ENCODE measurements at regions not wholly inside any gene's neighbourhood (a gene's known extent, or its start where the extent isn't known, plus 50 kb on each side); places are given as distances from the start of the nearest gene placed in this dataset.

DNA sequence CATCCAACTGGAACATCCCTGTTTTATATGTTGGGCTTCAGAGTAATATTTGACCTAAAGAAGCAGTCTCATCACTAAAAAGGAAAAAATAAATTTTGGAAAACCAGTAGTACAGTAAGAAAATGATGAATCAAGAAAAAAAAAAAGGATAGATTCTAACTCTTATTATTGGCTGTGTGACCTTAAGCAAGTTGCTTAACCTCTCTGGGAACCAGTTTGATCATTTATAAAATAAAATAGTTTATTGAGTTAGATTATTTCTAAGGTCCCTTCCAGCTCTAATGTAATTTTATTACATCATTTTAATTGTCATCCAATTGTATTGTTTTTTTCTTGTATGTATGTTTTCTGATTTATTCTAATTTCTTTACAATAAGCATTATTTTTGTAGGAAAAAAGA, 127.0 kb downstream of the PRELID2 start:
- TF ChIP-seq, protein P1, sequence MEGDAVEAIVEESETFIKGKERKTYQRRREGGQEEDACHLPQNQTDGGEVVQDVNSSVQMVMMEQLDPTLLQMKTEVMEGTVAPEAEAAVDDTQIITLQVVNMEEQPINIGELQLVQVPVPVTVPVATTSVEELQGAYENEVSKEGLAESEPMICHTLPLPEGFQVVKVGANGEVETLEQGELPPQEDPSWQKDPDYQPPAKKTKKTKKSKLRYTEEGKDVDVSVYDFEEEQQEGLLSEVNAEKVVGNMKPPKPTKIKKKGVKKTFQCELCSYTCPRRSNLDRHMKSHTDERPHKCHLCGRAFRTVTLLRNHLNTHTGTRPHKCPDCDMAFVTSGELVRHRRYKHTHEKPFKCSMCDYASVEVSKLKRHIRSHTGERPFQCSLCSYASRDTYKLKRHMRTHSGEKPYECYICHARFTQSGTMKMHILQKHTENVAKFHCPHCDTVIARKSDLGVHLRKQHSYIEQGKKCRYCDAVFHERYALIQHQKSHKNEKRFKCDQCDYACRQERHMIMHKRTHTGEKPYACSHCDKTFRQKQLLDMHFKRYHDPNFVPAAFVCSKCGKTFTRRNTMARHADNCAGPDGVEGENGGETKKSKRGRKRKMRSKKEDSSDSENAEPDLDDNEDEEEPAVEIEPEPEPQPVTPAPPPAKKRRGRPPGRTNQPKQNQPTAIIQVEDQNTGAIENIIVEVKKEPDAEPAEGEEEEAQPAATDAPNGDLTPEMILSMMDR (IDR thresholded peaks at IDR 0.05), result no peak
- ATAC-seq, result no peak
- no peaks in the 10 kb centered on the region for H3K9me3 ChIP-seq
- DNase-seq, result no peak
- H3K4me1 ChIP-seq (ENCODE audit: low read depth), result no peaks in the 10 kb centered on the region
- intact Hi-C loops (cut with DNase I, micrococcal nuclease), result no loop called here
- no peak overlapping the region for H3K4me3 ChIP-seq
- H3K36me3 ChIP-seq (ENCODE audit: low read depth), result no peaks in the 10 kb centered on the region

GRCh38 chr5:145704724-145705123, 130.4 kb downstream of the PRELID2 start:
- Histone ChIP-seq H3K4me1 (ENCODE audit: low read depth) (no peaks in the 10 kb centered on the region), H3K36me3 (ENCODE audit: low read depth) (no peaks in the 10 kb centered on the region), H3K4me3 (no peak overlapping the region), H3K9me3 (no peaks in the 10 kb centered on the region)
- intact Hi-C loops (cut with DNase I, micrococcal nuclease), result no loop called here
- TF ChIP-seq, protein P1 (IDR thresholded peaks at IDR 0.05), result no peak
- ATAC-seq (no peak), DNase-seq (no peak)

- intact Hi-C loops (cut with DNase I, micrococcal nuclease), result no loop called here
- DNase-seq (no peak), ATAC-seq (no peak)
- no peaks in the 10 kb centered on the region for H3K36me3 ChIP-seq (ENCODE audit: low read depth)
- H3K9me3 ChIP-seq, result no peaks in the 10 kb centered on the region
- H3K4me1 ChIP-seq (ENCODE audit: low read depth), result no peaks in the 10 kb centered on the region
- TF ChIP-seq, protein P1 (IDR thresholded peaks at IDR 0.05), result no peak
- no peak overlapping the region for H3K4me3 ChIP-seq
These were observed 131.3 kb downstream of the PRELID2 start for GRCh38 chr5:145703856-145704255.

- no peaks in the 10 kb centered on the region for H3K9me3 ChIP-seq
- DNase-seq (no peak), ATAC-seq (no peak)
- TF ChIP-seq, protein P1 (IDR thresholded peaks at IDR 0.05), result no peak
- intact Hi-C loops (cut with DNase I, micrococcal nuclease), result no loop called here
- H3K4me1 ChIP-seq (ENCODE audit: low read depth), result no peaks in the 10 kb centered on the region
- no peaks in the 10 kb centered on the region for H3K36me3 ChIP-seq (ENCODE audit: low read depth)
- H3K4me3 ChIP-seq, result no peak overlapping the region
These were observed 133.7 kb downstream of the PRELID2 start for GRCh38 chr5:145701404-145701803.

GRCh38 chr5:145699846-145700245, 135.3 kb downstream of the PRELID2 start:
- TF ChIP-seq, protein P1 (IDR thresholded peaks at IDR 0.05), result no peak
- Histone ChIP-seq H3K9me3 (no peaks in the 10 kb centered on the region), H3K36me3 (ENCODE audit: low read depth) (no peaks in the 10 kb centered on the region), H3K4me1 (ENCODE audit: low read depth) (no peaks in the 10 kb centered on the region), H3K4me3 (no peak overlapping the region)
- ATAC-seq (no peak), DNase-seq (no peak)
- intact Hi-C loops (cut with DNase I, micrococcal nuclease), result no loop called here
